ENCODE measurements at regions not wholly inside any gene's neighbourhood (a gene's known extent, or its start where the extent isn't known, plus 50 kb on each side); places are given as distances from the start of the nearest gene placed in this dataset.

DNA sequence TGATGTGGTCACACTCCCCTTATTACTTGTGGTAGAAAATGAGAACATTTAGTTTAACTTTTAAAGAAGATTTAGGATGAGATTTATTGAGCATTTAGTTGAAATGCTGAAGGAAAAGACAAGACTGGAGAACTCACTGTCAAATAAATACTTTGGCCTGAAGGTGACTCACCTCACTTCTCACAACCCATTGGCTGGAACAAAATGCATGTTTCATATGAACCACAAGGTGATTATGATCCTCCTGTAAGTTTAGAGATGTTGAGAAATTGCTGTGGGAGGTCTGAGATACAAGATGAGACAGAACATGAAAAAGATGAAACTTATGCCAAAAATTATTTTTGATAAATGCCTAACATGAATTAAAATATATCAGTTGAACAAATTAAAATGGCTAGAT lies 1004.5 kb downstream of the SOCS6 start:
- Mint-ChIP-seq H3K27me3 (ENCODE audit: low read depth) (peaks cover 4% of the 10 kb centered on the region), H3K4me1 (no peaks in the 10 kb centered on the region), H3K4me3 (no peak overlapping the region), H3K36me3 (ENCODE audit: low read depth) (no peaks in the 10 kb centered on the region), H3K9me3 (no peaks in the 10 kb centered on the region), H3K27ac (no peak overlapping the region)
- TF ChIP-seq CTCF (IDR thresholded peaks at IDR 0.05; ENCODE audit: unreplicated experiment in 3 of 3) = no peak

DNA sequence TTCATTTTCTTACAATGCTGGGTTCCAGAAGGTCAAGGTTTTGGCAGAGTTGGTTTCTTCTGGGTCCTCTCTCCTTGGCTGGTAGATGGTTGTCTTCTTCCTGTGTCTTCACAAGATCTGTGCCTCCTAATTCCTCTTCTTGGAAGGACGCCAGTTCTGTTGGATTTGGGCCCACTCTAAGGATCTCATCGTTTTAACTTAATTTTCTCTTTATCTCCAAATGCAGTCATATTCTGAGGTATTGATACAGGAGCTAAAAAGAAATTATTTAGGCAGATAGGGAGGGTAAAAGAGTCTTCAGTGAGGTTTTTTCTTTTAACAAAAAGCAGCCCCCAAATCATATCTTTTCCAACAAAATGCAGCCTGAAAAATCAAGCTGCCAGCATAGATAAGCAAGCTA lies 998.4 kb downstream of the SOCS6 start:
- Mint-ChIP-seq H3K9me3 (no peaks in the 10 kb centered on the region), H3K4me3 (no peak overlapping the region), H3K27me3 (ENCODE audit: low read depth) (peaks cover 17% of the 10 kb centered on the region), H3K4me1 (peaks cover 4% of the 10 kb centered on the region), H3K27ac (no peak overlapping the region), H3K36me3 (ENCODE audit: low read depth) (no peaks in the 10 kb centered on the region)
- no peak for TF ChIP-seq CTCF (IDR thresholded peaks at IDR 0.05; ENCODE audit: unreplicated experiment in 3 of 3)

DNA sequence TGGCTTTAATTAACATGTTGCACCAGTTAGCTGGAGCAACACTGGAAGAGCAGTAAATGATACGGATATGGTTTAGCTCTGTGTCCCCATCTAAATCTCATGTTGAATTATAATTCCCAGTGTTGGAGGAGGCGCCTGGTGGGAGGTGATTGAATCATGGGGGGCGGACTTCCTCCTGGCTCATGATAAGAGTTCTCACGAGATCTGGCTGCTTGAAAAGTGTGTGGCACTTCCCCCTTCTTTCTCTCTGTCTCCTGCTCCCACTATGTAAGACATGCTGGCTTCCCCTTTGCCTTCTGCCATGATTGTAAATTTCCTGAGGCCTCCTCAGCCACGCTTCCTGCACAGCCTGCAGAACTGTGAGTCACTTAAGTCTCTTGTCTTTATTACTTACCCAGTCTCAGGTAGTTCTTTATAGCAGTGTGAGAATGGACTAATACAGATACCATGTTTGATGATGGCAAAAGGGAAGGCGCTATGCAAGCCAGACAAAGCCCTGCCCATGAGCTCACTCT lies 963.6 kb downstream of the SOCS6 start:
- H3K4me3 Mint-ChIP-seq = no peak overlapping the region
- no peak overlapping the region for H3K27ac Mint-ChIP-seq
- H3K4me1 Mint-ChIP-seq = peaks cover 6% of the 10 kb centered on the region
- H3K36me3 Mint-ChIP-seq (ENCODE audit: low read depth) = no peaks in the 10 kb centered on the region
- H3K9me3 Mint-ChIP-seq = no peaks in the 10 kb centered on the region
- peaks cover 3% of the 10 kb centered on the region for H3K27me3 Mint-ChIP-seq (ENCODE audit: low read depth)
- TF ChIP-seq CTCF (IDR thresholded peaks at IDR 0.05; ENCODE audit: unreplicated experiment in 3 of 3) = no peak

DNA sequence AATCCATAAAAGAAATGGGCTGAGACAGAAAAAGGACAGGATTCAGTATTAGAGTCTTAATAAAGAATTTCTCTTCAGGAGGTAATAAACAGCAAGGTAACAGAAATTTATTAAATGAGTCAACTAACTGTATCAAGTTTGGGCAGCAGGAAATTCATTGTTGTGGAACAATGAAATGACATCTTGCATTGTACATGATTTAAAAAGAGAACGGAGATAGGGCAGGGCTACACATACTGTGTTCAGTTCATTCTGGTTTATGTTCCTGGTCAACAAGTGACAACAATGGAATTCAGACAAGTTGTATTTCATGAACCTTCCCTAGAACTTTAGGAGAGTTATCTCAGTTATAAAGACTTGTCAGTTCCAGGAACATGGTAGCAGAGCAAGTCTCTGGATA lies 961.3 kb downstream of the SOCS6 start:
- TF ChIP-seq CTCF (IDR thresholded peaks at IDR 0.05; ENCODE audit: unreplicated experiment in 3 of 3) = no peak
- Mint-ChIP-seq H3K27ac (no peak overlapping the region), H3K4me1 (peaks cover 6% of the 10 kb centered on the region), H3K4me3 (no peak overlapping the region), H3K9me3 (no peaks in the 10 kb centered on the region), H3K27me3 (ENCODE audit: low read depth) (peaks cover 3% of the 10 kb centered on the region), H3K36me3 (ENCODE audit: low read depth) (no peaks in the 10 kb centered on the region)

- no peaks in the 10 kb centered on the region for H3K36me3 Mint-ChIP-seq (ENCODE audit: low read depth)
- H3K27ac Mint-ChIP-seq = no peak overlapping the region
- peaks cover 6% of the 10 kb centered on the region for H3K4me1 Mint-ChIP-seq
- peaks cover 3% of the 10 kb centered on the region for H3K27me3 Mint-ChIP-seq (ENCODE audit: low read depth)
- H3K9me3 Mint-ChIP-seq = no peaks in the 10 kb centered on the region
- no peak overlapping the region for H3K4me3 Mint-ChIP-seq
- TF ChIP-seq CTCF (IDR thresholded peaks at IDR 0.05; ENCODE audit: unreplicated experiment in 3 of 3) = no peak
Measured at GRCh38 chr18:71249791-71250190, 960.9 kb downstream of the SOCS6 start.

DNA sequence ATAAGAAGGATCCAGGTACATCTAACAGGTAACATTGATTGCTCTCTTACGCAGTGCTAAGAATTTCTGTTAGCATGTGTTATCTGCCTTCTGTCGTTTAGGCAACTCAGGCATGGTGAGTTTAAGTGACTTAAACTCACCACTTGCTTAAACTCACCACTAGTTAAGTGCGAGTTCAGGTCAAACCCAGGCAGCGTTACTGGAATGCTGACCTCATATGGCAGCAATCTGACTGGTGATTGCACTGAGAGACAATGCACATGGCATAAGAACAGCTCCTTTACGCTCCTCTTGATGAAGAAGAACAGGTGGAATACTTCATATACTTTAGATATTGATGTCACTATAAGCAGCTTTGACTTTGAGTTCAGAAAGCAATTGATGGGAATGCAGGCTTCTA lies 954.1 kb downstream of the SOCS6 start:
- Mint-ChIP-seq H3K27me3 (ENCODE audit: low read depth) (no peaks in the 10 kb centered on the region), H3K4me1 (no peaks in the 10 kb centered on the region), H3K9me3 (no peaks in the 10 kb centered on the region), H3K27ac (no peak overlapping the region), H3K36me3 (ENCODE audit: low read depth) (no peaks in the 10 kb centered on the region), H3K4me3 (no peak overlapping the region)
- no peak for TF ChIP-seq CTCF (IDR thresholded peaks at IDR 0.05; ENCODE audit: unreplicated experiment in 3 of 3)
